RKO (cell line): ENCODE measurements at regions not wholly inside any gene's neighbourhood (a gene's known extent, or its start where the extent isn't known, plus 50 kb on each side); places are given as distances from the start of the nearest gene placed in this dataset.
"Not testable (repeated sequence)": the region's sequence is repeated elsewhere in the genome, so short reads cannot be mapped to it uniquely, and the experiment has no call there.

ENCODE experiments used
- DNase-seq: peaks from one replicate; pipeline ENCODE4 v3.0.0-alpha.2; 2016; ENCODE audit warnings: low spot score

DNA sequence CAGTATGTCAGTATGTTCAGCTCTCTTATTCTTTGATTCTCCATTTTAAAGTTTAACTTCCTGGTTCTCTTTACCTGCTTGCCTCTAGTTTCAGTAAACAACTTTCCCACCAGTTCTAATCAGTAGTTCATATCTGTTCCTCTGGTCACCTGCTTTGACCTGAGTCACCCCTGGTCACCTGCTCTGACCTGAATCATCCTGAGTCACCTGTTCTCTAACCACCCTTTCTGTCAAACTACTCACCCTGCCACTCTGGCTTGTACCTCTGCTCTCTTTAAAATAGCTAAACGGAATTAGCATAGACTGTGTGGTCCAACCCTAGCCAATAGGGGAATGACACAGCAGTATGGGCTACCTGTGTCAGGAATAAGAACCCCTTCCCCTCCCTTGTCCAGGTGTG lies 62.0 kb upstream of the NREP start:
- not testable (repeated sequence) for DNase-seq

DNA sequence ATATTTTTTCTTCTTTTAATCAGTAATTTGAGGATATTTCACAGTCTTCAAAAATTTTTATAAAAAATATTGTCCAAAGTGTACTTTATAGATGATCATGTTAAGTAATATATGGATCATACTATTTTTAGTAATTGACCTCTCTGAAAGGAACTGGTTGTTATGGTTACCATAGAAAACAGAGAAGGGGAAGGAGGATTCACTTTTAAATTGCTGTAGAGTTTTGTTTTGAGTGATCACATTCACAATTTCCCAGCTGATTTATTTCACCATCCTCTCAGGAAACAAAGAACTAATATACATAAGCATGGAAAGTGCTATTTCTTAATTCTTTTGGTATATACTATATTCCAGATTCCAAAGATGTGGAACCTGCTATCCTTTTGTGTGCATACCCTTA lies 56.5 kb upstream of the NREP start:
- DNase-seq: no peak

DNA sequence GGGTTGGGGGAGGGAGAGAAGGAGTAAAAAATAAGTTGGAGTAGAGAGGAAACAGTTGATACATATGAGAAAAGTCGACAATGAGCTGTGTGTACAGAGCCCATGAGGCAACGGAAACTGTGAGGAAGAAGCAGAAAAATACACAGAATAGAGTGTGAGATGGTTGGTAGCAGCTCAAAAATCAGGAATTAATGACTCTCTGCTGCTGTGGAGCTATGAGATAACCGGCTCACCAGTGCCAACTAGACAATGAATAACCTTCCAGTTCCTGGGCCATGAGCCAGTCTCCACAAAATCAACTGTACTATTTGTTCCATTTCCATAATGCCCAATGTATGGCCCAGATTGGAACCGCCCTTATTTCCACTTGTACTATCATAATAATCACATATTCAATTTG lies 53.1 kb upstream of the NREP start:
- no peak for DNase-seq
